ENCODE measurements at regions not wholly inside any gene's neighbourhood (a gene's known extent, or its start where the extent isn't known, plus 50 kb on each side); places are given as distances from the start of the nearest gene placed in this dataset.

GRCh38 chr4:67380154-67380553, 165.1 kb downstream of the CENPC start:
- 87 to 93% (median 91%) methylated on average over 16 of the region's 16 CpGs for WGBS, 5 donors
- intact Hi-C loops (cut with DNase I; ENCODE audit: low total_unique reads), result no loop called here
- H3K9me3 ChIP-seq, result peaks cover 0 to 12% (median 12%) of the 10 kb centered on the region in 4 donors
- DNase-seq, result no peak
- no peaks in the 10 kb centered on the region for H3K4me1 ChIP-seq
- no peak overlapping the region for H3K27ac ChIP-seq
- TF ChIP-seq POLR2AphosphoS5 (IDR thresholded peaks at IDR 0.05) (no peak), CTCF (IDR thresholded peaks at IDR 0.05) (no peak), EP300 (IDR thresholded peaks at IDR 0.05) (no peak), POLR2A (IDR thresholded peaks at IDR 0.05) (no peak)
- no peaks in the 10 kb centered on the region for H3K27me3 ChIP-seq
- no peaks in the 10 kb centered on the region for H3K36me3 ChIP-seq
- no peak overlapping the region for H3K4me3 ChIP-seq

GRCh38 chr4:67375291-67375690, 170.0 kb downstream of the CENPC start:
- TF ChIP-seq CTCF (IDR thresholded peaks at IDR 0.05) (no peak), POLR2A (IDR thresholded peaks at IDR 0.05) (no peak), EP300 (IDR thresholded peaks at IDR 0.05) (no peak), POLR2AphosphoS5 (IDR thresholded peaks at IDR 0.05) (no peak)
- Histone ChIP-seq H3K27me3 (no peaks in the 10 kb centered on the region), H3K9me3 (no peaks in the 10 kb centered on the region), H3K4me1 (no peaks in the 10 kb centered on the region), H3K27ac (no peak overlapping the region), H3K4me3 (no peak overlapping the region), H3K36me3 (no peaks in the 10 kb centered on the region)
- 76 to 87% (median 77%) methylated on average over 3 of the region's 3 CpGs for WGBS, 5 donors
- DNase-seq, result no peak
- intact Hi-C loops (cut with DNase I; ENCODE audit: low total_unique reads), result no loop called here

GRCh38 chr4:67371615-67372014, 173.7 kb downstream of the CENPC start:
- no peaks in the 10 kb centered on the region for H3K36me3 ChIP-seq
- no peak for TF ChIP-seq POLR2AphosphoS5 (IDR thresholded peaks at IDR 0.05)
- no peak for TF ChIP-seq POLR2A (IDR thresholded peaks at IDR 0.05)
- no peak for TF ChIP-seq CTCF (IDR thresholded peaks at IDR 0.05)
- H3K27me3 ChIP-seq, result no peaks in the 10 kb centered on the region
- intact Hi-C loops (cut with DNase I; ENCODE audit: low total_unique reads), result no loop called here
- DNase-seq, result no peak
- H3K4me3 ChIP-seq, result no peak overlapping the region
- H3K9me3 ChIP-seq, result no peaks in the 10 kb centered on the region
- no peak overlapping the region for H3K27ac ChIP-seq
- no peaks in the 10 kb centered on the region for H3K4me1 ChIP-seq
- WGBS, 5 donors, result 36 to 44% (median 39%) methylated on average over 2 of the region's 2 CpGs

- Histone ChIP-seq H3K4me1 (no peaks in the 10 kb centered on the region), H3K27me3 (no peaks in the 10 kb centered on the region), H3K9me3 (peaks cover 0 to 18% (median 2%) of the 10 kb centered on the region in 4 donors), H3K27ac (no peak overlapping the region), H3K4me3 (no peak overlapping the region), H3K36me3 (no peaks in the 10 kb centered on the region)
- WGBS, 5 donors, result 54 to 62% (median 59%) methylated on average over 3 of the region's 3 CpGs
- intact Hi-C loops (cut with DNase I; ENCODE audit: low total_unique reads), result no loop called here
- no peak for DNase-seq
- TF ChIP-seq CTCF (IDR thresholded peaks at IDR 0.05), result no peak
- no peak for TF ChIP-seq POLR2AphosphoS5 (IDR thresholded peaks at IDR 0.05)
- no peak for TF ChIP-seq EP300 (IDR thresholded peaks at IDR 0.05)
- TF ChIP-seq POLR2A (IDR thresholded peaks at IDR 0.05), result no peak
These were observed 178.9 kb downstream of the CENPC start for GRCh38 chr4:67366311-67366861.
